ENCODE measurements at regions not wholly inside any gene's neighbourhood (a gene's known extent, or its start where the extent isn't known, plus 50 kb on each side); places are given as distances from the start of the nearest gene placed in this dataset.
"Not testable (repeated sequence)": the region's sequence is repeated elsewhere in the genome, so short reads cannot be mapped to it uniquely, and the experiment has no call there.

DNA sequence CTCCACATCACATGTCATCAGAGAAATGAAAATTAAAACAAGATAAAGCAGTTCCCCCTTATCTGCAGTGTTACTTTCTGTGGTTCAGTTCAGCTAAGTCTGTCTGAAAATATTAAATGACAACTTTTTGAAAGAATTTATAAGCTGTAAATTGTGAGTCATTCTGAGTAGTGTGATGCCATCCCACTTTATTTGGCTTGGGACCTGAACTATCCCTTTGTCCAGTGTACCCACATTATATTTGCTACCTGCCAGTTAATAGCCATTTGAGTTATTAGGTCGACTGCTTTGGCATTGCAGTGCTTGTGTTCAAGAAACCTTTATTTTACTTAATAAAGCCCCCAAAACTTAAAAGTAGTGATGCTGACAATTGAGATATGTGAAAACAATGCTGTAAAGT, 804.2 kb downstream of the ANKRD7 start:
- TF ChIP-seq CTCF (IDR thresholded peaks at IDR 0.05; ENCODE audit: insufficient read depth, low read length), result no peak
- H3K4me3 ChIP-seq (ENCODE audit: low read depth, low read length), result no peak overlapping the region
- no peak for DNase-seq (ENCODE audit: low read depth)

- not testable (repeated sequence) for DNase-seq (ENCODE audit: low read depth); H3K4me3 ChIP-seq (ENCODE audit: low read depth, low read length)
Observed at GRCh38 chr7:119032136-119032535, 807.6 kb downstream of the ANKRD7 start.

- no peak for TF ChIP-seq CTCF (IDR thresholded peaks at IDR 0.05; ENCODE audit: insufficient read depth, low read length)
- no peak for DNase-seq (ENCODE audit: low read depth)
- no peak overlapping the region for H3K4me3 ChIP-seq (ENCODE audit: low read depth, low read length)
Observed at GRCh38 chr7:119033641-119034040, 809.1 kb downstream of the ANKRD7 start.

GRCh38 chr7:119037941-119038340, 813.4 kb downstream of the ANKRD7 start:
- TF ChIP-seq CTCF (IDR thresholded peaks at IDR 0.05; ENCODE audit: insufficient read depth, low read length), result no peak
- H3K4me3 ChIP-seq (ENCODE audit: low read depth, low read length), result no peak overlapping the region
- DNase-seq (ENCODE audit: low read depth), result no peak

DNA sequence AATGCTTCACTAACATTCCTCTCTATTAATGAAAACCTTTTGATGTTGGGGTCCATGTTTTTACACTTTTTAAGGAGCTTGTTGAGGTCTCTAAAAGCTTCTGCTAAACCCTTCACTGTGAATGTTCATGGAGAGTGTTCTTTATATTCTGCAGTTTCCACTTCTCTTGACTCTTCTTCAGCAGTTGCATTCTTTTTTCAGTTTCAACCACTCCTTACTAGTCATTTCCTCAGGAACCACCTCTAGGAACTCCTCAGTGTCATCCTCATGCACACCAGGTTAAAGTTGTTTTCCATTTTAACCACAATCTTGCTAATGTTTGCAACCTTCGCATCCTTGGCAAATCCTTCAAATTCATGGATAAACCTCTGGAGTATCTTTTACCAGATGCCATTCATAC, 821.6 kb downstream of the ANKRD7 start:
- no peak for TF ChIP-seq CTCF (IDR thresholded peaks at IDR 0.05; ENCODE audit: insufficient read depth, low read length)
- no peak for DNase-seq (ENCODE audit: low read depth)
- H3K4me3 ChIP-seq (ENCODE audit: low read depth, low read length), result no peak overlapping the region

DNA sequence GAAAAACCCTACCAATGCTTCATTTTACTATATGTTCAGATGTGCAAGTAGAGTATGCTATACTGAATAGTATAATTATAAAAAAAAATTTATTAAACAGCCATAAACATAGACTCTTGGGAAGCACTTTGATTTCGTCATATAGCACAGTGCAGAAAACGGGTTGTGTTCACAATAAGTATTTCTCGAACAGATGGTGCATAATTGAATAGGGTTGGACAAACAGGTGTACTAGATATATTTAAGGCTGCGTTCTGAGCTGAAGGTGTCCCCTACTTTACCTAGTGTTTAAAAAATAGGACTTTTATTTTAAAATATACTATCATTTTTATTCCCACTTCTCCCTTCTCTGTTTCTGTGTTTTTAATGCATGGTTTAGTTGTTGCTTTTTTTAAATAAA, 841.5 kb downstream of the ANKRD7 start:
- TF ChIP-seq CTCF (IDR thresholded peaks at IDR 0.05; ENCODE audit: insufficient read depth, low read length), result no peak
- H3K4me3 ChIP-seq (ENCODE audit: low read depth, low read length), result no peak overlapping the region
- DNase-seq (ENCODE audit: low read depth), result no peak

GRCh38 chr7:119086026-119086425, 861.5 kb downstream of the ANKRD7 start:
- TF ChIP-seq CTCF (IDR thresholded peaks at IDR 0.05; ENCODE audit: insufficient read depth, low read length), result no peak
- DNase-seq (ENCODE audit: low read depth), result no peak
- no peak overlapping the region for H3K4me3 ChIP-seq (ENCODE audit: low read depth, low read length)

Data from fibroblast of the aortic adventitia (primary cell).